Muscle layer of colon (tissue), 2 donors: ENCODE measurements at regions not wholly inside any gene's neighbourhood (a gene's known extent, or its start where the extent isn't known, plus 50 kb on each side); places are given as distances from the start of the nearest gene placed in this dataset.

ENCODE experiments used
- H3K27ac ChIP-seq: one replicate; pipeline ENCODE4 v1.7.0; 2013; ENCODE audit warnings: low read depth, mild to moderate bottlenecking, low read length, moderate library complexity
- H3K27me3 ChIP-seq, 2 donors: one replicate each; pipeline ENCODE4 v1.7.0; 2013; ENCODE audit warnings: low read length in 2 of 2, mild to moderate bottlenecking in 2 of 2; ENCODE audit not compliant: insufficient read depth in 2 of 2, control insufficient read depth in 1 of 2
- H3K36me3 ChIP-seq: one replicate; pipeline ENCODE4 v1.7.0; 2013; ENCODE audit warnings: mild to moderate bottlenecking, low read length; ENCODE audit not compliant: insufficient read depth
- H3K4me1 ChIP-seq: one replicate; pipeline ENCODE4 v1.7.0; 2013; ENCODE audit warnings: mild to moderate bottlenecking, low read length; ENCODE audit not compliant: insufficient read depth
- H3K4me3 ChIP-seq, 2 donors: one replicate each; pipeline ENCODE4 v1.7.0; 2013; ENCODE audit warnings: low read length in 2 of 2, low read depth in 1 of 2, mild to moderate bottlenecking in 1 of 2, moderate library complexity in 1 of 2
- H3K9ac ChIP-seq: one replicate; pipeline ENCODE4 v1.7.0; 2013; ENCODE audit warnings: low read length
- H3K9me3 ChIP-seq: one replicate; pipeline ENCODE4 v1.7.0; 2013; ENCODE audit warnings: mild to moderate bottlenecking, low read length
- donor health status: abdominal sarcoma.
- donor health status: Adenocarcinoma of cecum.

GRCh38 chr2:134081238-134081938 lies 172.5 kb upstream of the MGAT5 start:
- H3K27me3 ChIP-seq: no peaks in the 10 kb centered on the region
- no peak overlapping the region for H3K27ac ChIP-seq
- H3K4me1 ChIP-seq: peaks cover 4% of the 10 kb centered on the region
- H3K4me3 ChIP-seq: no peak overlapping the region
- H3K9ac ChIP-seq: no peak overlapping the region
- H3K36me3 ChIP-seq: no peaks in the 10 kb centered on the region
- H3K9me3 ChIP-seq: no peaks in the 10 kb centered on the region

DNA sequence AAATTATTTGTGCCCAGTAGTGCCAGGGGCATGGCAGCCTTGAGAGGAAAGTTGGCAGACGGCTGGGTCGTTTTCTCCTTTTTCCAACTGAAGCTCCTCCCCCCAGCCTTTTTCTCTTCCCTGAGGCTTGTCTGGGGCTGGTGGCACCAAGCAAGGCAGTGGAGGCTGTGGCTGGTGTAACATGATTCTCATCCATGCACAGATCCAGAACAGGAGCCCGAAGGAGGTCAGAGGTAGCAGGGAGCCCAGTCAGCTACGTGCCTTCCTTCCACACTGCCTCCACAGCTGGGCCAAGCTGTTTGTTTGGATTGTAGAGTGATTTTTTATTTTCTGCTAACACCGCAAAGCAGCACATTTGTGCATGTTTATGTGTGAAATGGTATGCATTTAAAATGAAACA lies 170.3 kb upstream of the MGAT5 start:
- Histone ChIP-seq H3K9ac (no peak overlapping the region), H3K36me3 (no peaks in the 10 kb centered on the region), H3K27me3 (no peaks in the 10 kb centered on the region), H3K4me3 (no peak overlapping the region), H3K9me3 (no peaks in the 10 kb centered on the region), H3K27ac (no peak overlapping the region), H3K4me1 (peaks cover 4% of the 10 kb centered on the region)

GRCh38 chr2:134086594-134087219 lies 167.2 kb upstream of the MGAT5 start:
- H3K9me3 ChIP-seq: no peaks in the 10 kb centered on the region
- no peaks in the 10 kb centered on the region for H3K27me3 ChIP-seq
- H3K4me1 ChIP-seq: no peaks in the 10 kb centered on the region
- no peak overlapping the region for H3K9ac ChIP-seq
- no peak overlapping the region for H3K4me3 ChIP-seq
- H3K27ac ChIP-seq: no peak overlapping the region
- H3K36me3 ChIP-seq: no peaks in the 10 kb centered on the region

- no peaks in the 10 kb centered on the region for H3K9me3 ChIP-seq
- no peak overlapping the region for H3K4me3 ChIP-seq
- H3K27ac ChIP-seq: no peak overlapping the region
- H3K36me3 ChIP-seq: no peaks in the 10 kb centered on the region
- H3K27me3 ChIP-seq: no peaks in the 10 kb centered on the region
- H3K9ac ChIP-seq: no peak overlapping the region
- H3K4me1 ChIP-seq: no peaks in the 10 kb centered on the region
These were observed 166.4 kb upstream of the MGAT5 start for GRCh38 chr2:134087371-134087921.

GRCh38 chr2:134089454-134089853 lies 164.4 kb upstream of the MGAT5 start:
- Histone ChIP-seq H3K36me3 (no peaks in the 10 kb centered on the region), H3K4me3 (no peak overlapping the region), H3K9ac (no peak overlapping the region), H3K27me3 (no peaks in the 10 kb centered on the region), H3K9me3 (no peaks in the 10 kb centered on the region), H3K4me1 (no peaks in the 10 kb centered on the region), H3K27ac (no peak overlapping the region)

GRCh38 chr2:134097740-134098139 lies 156.1 kb upstream of the MGAT5 start:
- Histone ChIP-seq H3K9ac (no peak overlapping the region), H3K36me3 (no peaks in the 10 kb centered on the region), H3K27ac (no peak overlapping the region), H3K27me3 (no peaks in the 10 kb centered on the region), H3K4me1 (no peaks in the 10 kb centered on the region), H3K9me3 (no peaks in the 10 kb centered on the region), H3K4me3 (no peak overlapping the region)

DNA sequence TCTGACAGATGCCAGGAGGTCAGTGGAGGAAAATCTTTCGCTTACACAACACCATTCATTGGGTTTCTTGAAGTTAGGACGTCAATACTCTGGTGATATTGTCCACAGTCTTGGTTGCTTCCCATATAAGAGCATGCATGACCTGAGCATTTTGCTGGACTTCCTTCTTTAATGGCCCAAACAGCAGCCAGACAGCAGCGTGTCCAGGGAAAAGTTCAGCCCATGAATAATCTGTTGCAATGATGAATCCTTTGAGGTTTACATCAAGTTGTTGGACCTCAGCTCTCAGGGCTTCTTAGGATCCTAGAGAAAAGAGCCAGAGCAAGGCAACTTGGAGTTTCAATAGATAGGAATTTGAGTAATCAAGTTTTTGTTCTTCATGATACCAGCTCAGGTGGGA lies 155.6 kb upstream of the MGAT5 start:
- Histone ChIP-seq H3K36me3 (no peaks in the 10 kb centered on the region), H3K4me3 (no peak overlapping the region), H3K4me1 (no peaks in the 10 kb centered on the region), H3K27ac (no peak overlapping the region), H3K27me3 (no peaks in the 10 kb centered on the region), H3K9ac (no peak overlapping the region), H3K9me3 (no peaks in the 10 kb centered on the region)

GRCh38 chr2:134099273-134099672 lies 154.6 kb upstream of the MGAT5 start:
- H3K36me3 ChIP-seq: no peaks in the 10 kb centered on the region
- no peaks in the 10 kb centered on the region for H3K27me3 ChIP-seq
- no peaks in the 10 kb centered on the region for H3K4me1 ChIP-seq
- no peak overlapping the region for H3K9ac ChIP-seq
- no peaks in the 10 kb centered on the region for H3K9me3 ChIP-seq
- no peak overlapping the region for H3K27ac ChIP-seq
- H3K4me3 ChIP-seq: no peak overlapping the region

GRCh38 chr2:134103196-134103595 lies 150.7 kb upstream of the MGAT5 start:
- H3K36me3 ChIP-seq: no peaks in the 10 kb centered on the region
- no peak overlapping the region for H3K27ac ChIP-seq
- H3K9ac ChIP-seq: no peak overlapping the region
- H3K9me3 ChIP-seq: no peaks in the 10 kb centered on the region
- no peak overlapping the region for H3K4me3 ChIP-seq
- H3K4me1 ChIP-seq: no peaks in the 10 kb centered on the region
- H3K27me3 ChIP-seq: no peaks in the 10 kb centered on the region

DNA sequence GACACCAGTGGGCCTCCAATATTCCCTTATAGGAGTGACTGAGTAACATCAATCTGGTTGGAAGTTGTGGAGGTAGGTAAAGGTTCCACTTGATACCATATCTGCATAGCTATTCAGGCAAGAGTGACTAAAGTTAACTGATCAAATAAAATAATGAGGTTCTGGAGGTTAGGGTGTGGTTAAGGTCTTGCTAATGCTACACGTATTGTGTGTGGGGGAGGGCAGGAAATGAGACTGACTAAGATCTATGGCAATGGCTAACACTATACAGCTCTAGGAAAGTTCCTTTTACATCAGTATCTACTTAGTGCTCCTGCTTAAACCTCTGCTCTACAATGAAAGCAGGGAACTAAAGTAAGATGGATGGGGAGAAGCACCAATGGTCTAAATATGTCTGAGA lies 149.1 kb upstream of the MGAT5 start:
- no peak overlapping the region for H3K27ac ChIP-seq
- no peaks in the 10 kb centered on the region for H3K4me1 ChIP-seq
- H3K36me3 ChIP-seq: no peaks in the 10 kb centered on the region

GRCh38 chr2:134107402-134107801 lies 146.5 kb upstream of the MGAT5 start:
- H3K4me3 ChIP-seq: no peak overlapping the region
- no peak overlapping the region for H3K27ac ChIP-seq
- no peaks in the 10 kb centered on the region for H3K9me3 ChIP-seq
- no peaks in the 10 kb centered on the region for H3K27me3 ChIP-seq
- no peak overlapping the region for H3K9ac ChIP-seq
- no peaks in the 10 kb centered on the region for H3K36me3 ChIP-seq
- H3K4me1 ChIP-seq: no peaks in the 10 kb centered on the region

More for the DNA sequence above, 149.1 kb upstream of the MGAT5 start:
- Histone ChIP-seq H3K27me3 (no peaks in the 10 kb centered on the region), H3K9me3 (no peaks in the 10 kb centered on the region), H3K9ac (no peak overlapping the region), H3K4me3 (no peak overlapping the region)

- Histone ChIP-seq H3K9me3 (no peaks in the 10 kb centered on the region), H3K4me1 (no peaks in the 10 kb centered on the region), H3K4me3 (no peak overlapping the region), H3K9ac (no peak overlapping the region), H3K36me3 (no peaks in the 10 kb centered on the region), H3K27ac (no peak overlapping the region), H3K27me3 (no peaks in the 10 kb centered on the region)
These were observed 145.8 kb upstream of the MGAT5 start for GRCh38 chr2:134108113-134108512.
